NCI-H1694 (cell line): ENCODE measurements at regions not wholly inside any gene's neighbourhood (a gene's known extent, or its start where the extent isn't known, plus 50 kb on each side); places are given as distances from the start of the nearest gene placed in this dataset.

Experiments
- DNase-seq: peaks from one replicate; lab custom pipeline; 2025; lab: John Stamatoyannopoulos, UW

GRCh38 chr10:100612601-100613595 lies 77.2 kb downstream of the HIF1AN start:
- DNase-seq: no peak

- DNase-seq: no peak
Observed at GRCh38 chr10:100613846-100614245, 78.1 kb downstream of the HIF1AN start.

- no peak for DNase-seq
Observed at GRCh38 chr10:100614429-100615095, 78.8 kb downstream of the HIF1AN start.

- DNase-seq: no peak
Observed at GRCh38 chr10:100615241-100615640, 79.5 kb downstream of the HIF1AN start.

- no peak for DNase-seq
Observed at GRCh38 chr10:100615908-100616307, 80.2 kb downstream of the HIF1AN start.

- DNase-seq: no peak
Observed at GRCh38 chr10:100618091-100618615, 82.4 kb downstream of the HIF1AN start.

- DNase-seq: no peak
Observed at GRCh38 chr10:100618632-100619255, 83.0 kb downstream of the HIF1AN start.

- no peak for DNase-seq
Observed at GRCh38 chr10:100620087-100620835, 84.5 kb downstream of the HIF1AN start.

- DNase-seq: no peak
Observed at GRCh38 chr10:100621360-100622205, 85.8 kb downstream of the HIF1AN start.

- DNase-seq: no peak
Observed at GRCh38 chr10:100622946-100623345, 87.2 kb downstream of the HIF1AN start.

GRCh38 chr10:100623521-100624230 lies 87.9 kb downstream of the HIF1AN start:
- no peak for DNase-seq

GRCh38 chr10:100624298-100624697 lies 88.6 kb downstream of the HIF1AN start:
- no peak for DNase-seq

GRCh38 chr10:100625816-100626215 lies 90.1 kb downstream of the HIF1AN start:
- no peak for DNase-seq

- no peak for DNase-seq
Observed at GRCh38 chr10:100628061-100628460, 92.3 kb downstream of the HIF1AN start.

- no peak for DNase-seq
Observed at GRCh38 chr10:100631192-100631591, 95.4 kb downstream of the HIF1AN start.

- DNase-seq: no peak
Observed at GRCh38 chr10:100632027-100632426, 96.3 kb downstream of the HIF1AN start.

GRCh38 chr10:100634034-100634433 lies 98.3 kb downstream of the HIF1AN start:
- DNase-seq: no peak

GRCh38 chr10:100636848-100637553 lies 101.3 kb downstream of the HIF1AN start:
- DNase-seq: no peak

GRCh38 chr10:100637785-100638184 lies 102.0 kb downstream of the HIF1AN start:
- peak; percentile 17 for DNase-seq
